Kidney tubule cell (primary cell): ENCODE measurements at regions not wholly inside any gene's neighbourhood (a gene's known extent, or its start where the extent isn't known, plus 50 kb on each side); places are given as distances from the start of the nearest gene placed in this dataset.
A peak's percentile ranks its signal among the peaks of the same experiment; 100 is the strongest.

Experiments used
- DNase-seq: peaks from one replicate; pipeline ENCODE4 v3.0.0-alpha.2; 2018; ENCODE audit warnings: low spot score

GRCh38 chr16:47970291-47970931 is 185.4 kb downstream of the ABCC12 start:
- peak; percentile 39 for DNase-seq

GRCh38 chr16:47967374-47967773 is 188.4 kb downstream of the ABCC12 start:
- DNase-seq: no peak

GRCh38 chr16:47966325-47966724 is 189.5 kb downstream of the ABCC12 start:
- no peak for DNase-seq

- DNase-seq: peak; percentile 15
Measured at GRCh38 chr16:47965439-47965838, 190.4 kb downstream of the ABCC12 start.

- DNase-seq: no peak
Measured at GRCh38 chr16:47958726-47959125, 197.1 kb downstream of the ABCC12 start.

GRCh38 chr16:47956916-47957315 is 198.9 kb downstream of the ABCC12 start:
- DNase-seq: no peak

GRCh38 chr16:47949714-47950113 is 206.1 kb downstream of the ABCC12 start:
- DNase-seq: no peak

- no peak for DNase-seq
Measured at GRCh38 chr16:47949276-47949675, 206.5 kb downstream of the ABCC12 start.

GRCh38 chr16:47947723-47948122 is 208.1 kb downstream of the ABCC12 start:
- peak; percentile 25 for DNase-seq

- no peak for DNase-seq
Measured at GRCh38 chr16:47946092-47946491, 209.7 kb downstream of the ABCC12 start.

- no peak for DNase-seq
Measured at GRCh38 chr16:47944589-47944988, 211.2 kb downstream of the ABCC12 start.

- no peak for DNase-seq
Measured at GRCh38 chr16:47943235-47943634, 212.6 kb downstream of the ABCC12 start.

GRCh38 chr16:47940466-47940865 is 215.3 kb downstream of the ABCC12 start:
- DNase-seq: no peak

GRCh38 chr16:47939680-47940079 is 216.1 kb downstream of the ABCC12 start:
- no peak for DNase-seq

GRCh38 chr16:47938272-47938671 is 217.5 kb downstream of the ABCC12 start:
- no peak for DNase-seq

- DNase-seq: no peak
Measured at GRCh38 chr16:47928008-47928407, 227.8 kb downstream of the ABCC12 start.

- peak; percentile 50 for DNase-seq
Measured at GRCh38 chr16:47927330-47927729, 228.5 kb downstream of the ABCC12 start.

GRCh38 chr16:47925811-47926460 is 229.9 kb downstream of the ABCC12 start:
- DNase-seq: peak; percentile 77

- DNase-seq: no peak
Measured at GRCh38 chr16:47924950-47925349, 230.8 kb downstream of the ABCC12 start.

GRCh38 chr16:47921535-47921934 is 234.3 kb downstream of the ABCC12 start:
- no peak for DNase-seq

- peak; percentile 41 for DNase-seq
Measured at GRCh38 chr16:47920709-47921108, 235.1 kb downstream of the ABCC12 start.

- DNase-seq: no peak
Measured at GRCh38 chr16:47917118-47917517, 238.7 kb downstream of the ABCC12 start.

- DNase-seq: no peak
Measured at GRCh38 chr16:47916266-47916665, 239.5 kb downstream of the ABCC12 start.

- DNase-seq: no peak
Measured at GRCh38 chr16:47907109-47907508, 248.7 kb downstream of the ABCC12 start.
